Brain microvascular endothelial cell (primary cell): ENCODE measurements at regions not wholly inside any gene's neighbourhood (a gene's known extent, or its start where the extent isn't known, plus 50 kb on each side); places are given as distances from the start of the nearest gene placed in this dataset.

Experiments used
- DNase-seq: peaks from one replicate; pipeline ENCODE4 v3.0.0-alpha.2; 2020
- H3K27ac ChIP-seq: fragments of 250-450 bp; sonication (Bioruptor Pico); 2 replicates; pipeline ENCODE4 v1.5.1; 2020; ENCODE audit warnings: mild to moderate bottlenecking, moderate library complexity
- H3K27me3 ChIP-seq: fragments of 250-450 bp; sonication (Bioruptor Pico); replicated peaks from 2 replicates; pipeline ENCODE4 v1.5.1; 2020; ENCODE audit warnings: mild to moderate bottlenecking
- H3K36me3 ChIP-seq: fragments of 250-450 bp; sonication (Bioruptor Pico); replicated peaks from 2 replicates; pipeline ENCODE4 v1.5.1; 2020; ENCODE audit warnings: mild to moderate bottlenecking
- H3K4me3 ChIP-seq: 2 replicates; pipeline ENCODE4 v1.5.1; 2011; ENCODE audit warnings: low read depth, mild to moderate bottlenecking, control low read depth, low read length, moderate library complexity
- CTCF ChIP-seq: IDR thresholded peaks from 2 replicates; pipeline ENCODE4 v1.5.1; 2011; ENCODE audit warnings: low read depth, mild to moderate bottlenecking, moderate library complexity, low read length, control low read depth, inconsistent platforms; ENCODE audit errors: missing control alignments
- in situ Hi-C: cut with HindIII; loops from 2 replicates; pipeline ENCODE4 v1.10.0; 2017; ENCODE audit warnings: low sequenced_read_pairs, low pct_ligation_motif_present

GRCh38 chr3:13266005-13266404 lies 154.1 kb downstream of the NUP210 start:
- H3K27me3 ChIP-seq: no peaks in the 10 kb centered on the region
- TF ChIP-seq CTCF: no peak
- in situ Hi-C loops: no loop called here
- no peaks in the 10 kb centered on the region for H3K36me3 ChIP-seq
- no peak overlapping the region for H3K27ac ChIP-seq
- H3K4me3 ChIP-seq: no peak overlapping the region
- DNase-seq: no peak

GRCh38 chr3:13265507-13265906 lies 154.6 kb downstream of the NUP210 start:
- H3K36me3 ChIP-seq: no peaks in the 10 kb centered on the region
- DNase-seq: no peak
- no peak for TF ChIP-seq CTCF
- in situ Hi-C loops: no loop called here
- H3K4me3 ChIP-seq: no peak overlapping the region
- no peaks in the 10 kb centered on the region for H3K27me3 ChIP-seq
- no peak overlapping the region for H3K27ac ChIP-seq

- no peaks in the 10 kb centered on the region for H3K27me3 ChIP-seq
- no peak overlapping the region for H3K4me3 ChIP-seq
- H3K36me3 ChIP-seq: no peaks in the 10 kb centered on the region
- in situ Hi-C loops: no loop called here
- DNase-seq: no peak
- no peak overlapping the region for H3K27ac ChIP-seq
- TF ChIP-seq CTCF: no peak
Measured at GRCh38 chr3:13265016-13265415, 155.1 kb downstream of the NUP210 start.

- H3K27me3 ChIP-seq: no peaks in the 10 kb centered on the region
- in situ Hi-C loops: no loop called here
- no peak for DNase-seq
- no peak for TF ChIP-seq CTCF
- no peak overlapping the region for H3K4me3 ChIP-seq
- H3K36me3 ChIP-seq: no peaks in the 10 kb centered on the region
- no peak overlapping the region for H3K27ac ChIP-seq
Measured at GRCh38 chr3:13264468-13264795, 155.7 kb downstream of the NUP210 start.

- TF ChIP-seq CTCF: no peak
- H3K27me3 ChIP-seq: no peaks in the 10 kb centered on the region
- H3K36me3 ChIP-seq: no peaks in the 10 kb centered on the region
- no peak for DNase-seq
- H3K4me3 ChIP-seq: no peak overlapping the region
- in situ Hi-C loops: no loop called here
- H3K27ac ChIP-seq: no peak overlapping the region
Measured at GRCh38 chr3:13263770-13264467, 156.2 kb downstream of the NUP210 start.

- in situ Hi-C loops: no loop called here
- H3K27me3 ChIP-seq: no peaks in the 10 kb centered on the region
- no peak overlapping the region for H3K4me3 ChIP-seq
- H3K36me3 ChIP-seq: no peaks in the 10 kb centered on the region
- DNase-seq: no peak
- TF ChIP-seq CTCF: no peak
- H3K27ac ChIP-seq: no peak overlapping the region
Measured at GRCh38 chr3:13262493-13263211, 157.5 kb downstream of the NUP210 start.
